Nephron (organoid): ENCODE measurements at regions not wholly inside any gene's neighbourhood (a gene's known extent, or its start where the extent isn't known, plus 50 kb on each side); places are given as distances from the start of the nearest gene placed in this dataset.

Experiments used
- H3K27ac Mint-ChIP-seq, 3 experiments: 2 replicates each; pipeline ENCODE4 v1.8.0; 2020; ENCODE audit warnings: mixed read lengths in 3 of 3, mild to moderate bottlenecking in 2 of 3, moderate library complexity in 1 of 3
- H3K27me3 Mint-ChIP-seq: 2 replicates; pipeline ENCODE4 v1.8.0; 2021; ENCODE audit warnings: low read depth, mild to moderate bottlenecking, moderate library complexity, mixed read lengths
- H3K36me3 Mint-ChIP-seq: 2 replicates; pipeline ENCODE4 v1.8.0; 2020; ENCODE audit warnings: low read depth, mixed read lengths
- H3K4me1 Mint-ChIP-seq: 2 replicates; pipeline ENCODE4 v1.8.0; 2020; ENCODE audit warnings: mixed read lengths
- H3K4me3 Mint-ChIP-seq, 3 experiments: 2 replicates each; pipeline ENCODE4 v1.8.0; 2020; ENCODE audit warnings: mild to moderate bottlenecking in 3 of 3, mixed read lengths in 3 of 3, moderate library complexity in 2 of 3
- H3K9me3 Mint-ChIP-seq: 2 replicates; pipeline ENCODE4 v1.8.0; 2020; ENCODE audit warnings: mixed read lengths
- TF ChIP-seq, protein P1 (sequence below), 3 experiments: fragments of 200-600 bp; sonication (generic); IDR thresholded peaks; one replicate each; pipeline ENCODE4 v1.5.0; 2021; ENCODE audit warnings: antibody characterized with exemption in 3 of 3; ENCODE audit not compliant: unreplicated experiment in 3 of 3

DNA sequence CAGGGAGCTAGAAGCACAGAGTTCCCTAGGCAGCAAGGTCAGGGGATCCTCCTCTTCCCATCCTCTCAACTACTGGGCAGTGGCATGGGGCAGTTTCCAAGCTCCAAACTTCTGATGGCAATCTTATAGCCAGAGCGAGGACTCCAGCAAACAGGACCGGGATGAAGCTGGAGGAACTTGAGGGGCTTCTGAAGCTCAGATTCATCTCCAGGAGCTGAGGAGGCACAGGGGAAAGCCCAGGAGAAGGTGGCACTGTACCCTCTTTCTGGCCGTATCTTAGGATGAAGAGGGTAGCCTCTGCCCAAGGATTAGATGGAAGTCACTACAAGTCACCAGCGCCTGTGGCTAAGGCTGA, 50.0 kb upstream of the RPL38 start:
- Mint-ChIP-seq H3K9me3 (peaks cover 8% of the 10 kb centered on the region), H3K27me3 (peaks cover 53% of the 10 kb centered on the region), H3K4me3 (no peak overlapping the region), H3K4me1 (peaks cover 15% of the 10 kb centered on the region), H3K27ac (peak overlapping the region in 1 of 3 experiments; percentile 22), H3K36me3 (no peaks in the 10 kb centered on the region)
- TF ChIP-seq, protein P1, sequence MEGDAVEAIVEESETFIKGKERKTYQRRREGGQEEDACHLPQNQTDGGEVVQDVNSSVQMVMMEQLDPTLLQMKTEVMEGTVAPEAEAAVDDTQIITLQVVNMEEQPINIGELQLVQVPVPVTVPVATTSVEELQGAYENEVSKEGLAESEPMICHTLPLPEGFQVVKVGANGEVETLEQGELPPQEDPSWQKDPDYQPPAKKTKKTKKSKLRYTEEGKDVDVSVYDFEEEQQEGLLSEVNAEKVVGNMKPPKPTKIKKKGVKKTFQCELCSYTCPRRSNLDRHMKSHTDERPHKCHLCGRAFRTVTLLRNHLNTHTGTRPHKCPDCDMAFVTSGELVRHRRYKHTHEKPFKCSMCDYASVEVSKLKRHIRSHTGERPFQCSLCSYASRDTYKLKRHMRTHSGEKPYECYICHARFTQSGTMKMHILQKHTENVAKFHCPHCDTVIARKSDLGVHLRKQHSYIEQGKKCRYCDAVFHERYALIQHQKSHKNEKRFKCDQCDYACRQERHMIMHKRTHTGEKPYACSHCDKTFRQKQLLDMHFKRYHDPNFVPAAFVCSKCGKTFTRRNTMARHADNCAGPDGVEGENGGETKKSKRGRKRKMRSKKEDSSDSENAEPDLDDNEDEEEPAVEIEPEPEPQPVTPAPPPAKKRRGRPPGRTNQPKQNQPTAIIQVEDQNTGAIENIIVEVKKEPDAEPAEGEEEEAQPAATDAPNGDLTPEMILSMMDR (IDR thresholded peaks at IDR 0.05; ENCODE audit: unreplicated experiment in 3 of 3), result no peak
